HUDEP-2 (cell line): ENCODE measurements at regions not wholly inside any gene's neighbourhood (a gene's known extent, or its start where the extent isn't known, plus 50 kb on each side); places are given as distances from the start of the nearest gene placed in this dataset.

Experiments
- DNase-seq, 76 experiments: peaks; one replicate each; lab custom pipeline; 2025; ENCODE audit not compliant: unreplicated experiment in 76 of 76; lab: John Stamatoyannopoulos, UW

GRCh38 chr2:217631115-217631514, 371.7 kb downstream of the TNS1 start:
- DNase-seq = no peak

GRCh38 chr2:217629347-217629746, 373.4 kb downstream of the TNS1 start:
- no peak for DNase-seq

GRCh38 chr2:217628061-217628460, 374.7 kb downstream of the TNS1 start:
- DNase-seq = no peak

- DNase-seq = no peak
Measured at GRCh38 chr2:217626926-217627325, 375.9 kb downstream of the TNS1 start.

GRCh38 chr2:217625557-217626169, 377.1 kb downstream of the TNS1 start:
- DNase-seq = no peak

- DNase-seq = no peak
Measured at GRCh38 chr2:217623281-217623912, 379.4 kb downstream of the TNS1 start.

- DNase-seq = no peak
Measured at GRCh38 chr2:217622205-217623060, 380.4 kb downstream of the TNS1 start.

GRCh38 chr2:217621391-217621801, 381.4 kb downstream of the TNS1 start:
- no peak for DNase-seq

- no peak for DNase-seq
Measured at GRCh38 chr2:217618744-217619143, 384.1 kb downstream of the TNS1 start.

GRCh38 chr2:217617616-217618022, 385.2 kb downstream of the TNS1 start:
- DNase-seq = no peak

GRCh38 chr2:217616936-217617335, 385.9 kb downstream of the TNS1 start:
- no peak for DNase-seq

GRCh38 chr2:217615171-217615570, 387.6 kb downstream of the TNS1 start:
- no peak for DNase-seq

GRCh38 chr2:217614498-217614897, 388.3 kb downstream of the TNS1 start:
- no peak for DNase-seq

GRCh38 chr2:217614096-217614495, 388.7 kb downstream of the TNS1 start:
- no peak for DNase-seq

GRCh38 chr2:217612920-217613319, 389.9 kb downstream of the TNS1 start:
- DNase-seq = no peak

GRCh38 chr2:217612211-217612610, 390.6 kb downstream of the TNS1 start:
- DNase-seq = no peak

GRCh38 chr2:217611626-217612127, 391.1 kb downstream of the TNS1 start:
- no peak for DNase-seq

GRCh38 chr2:217611056-217611455, 391.7 kb downstream of the TNS1 start:
- DNase-seq = no peak

GRCh38 chr2:217610401-217610814, 392.4 kb downstream of the TNS1 start:
- DNase-seq = no peak

GRCh38 chr2:217609952-217610351, 392.8 kb downstream of the TNS1 start:
- no peak for DNase-seq

GRCh38 chr2:217606296-217606695, 396.5 kb downstream of the TNS1 start:
- no peak for DNase-seq
